HEK293T (cell line): ENCODE measurements at regions not wholly inside any gene's neighbourhood (a gene's known extent, or its start where the extent isn't known, plus 50 kb on each side); places are given as distances from the start of the nearest gene placed in this dataset.

Experiments
- CTBP1 ChIP-seq: fragments of 450-650 bp; IDR thresholded peaks from 2 replicates; pipeline ENCODE4 v1.6.1; 2016; ENCODE audit warnings: borderline replicate concordance
- FOXK2 ChIP-seq: fragments of 450-650 bp; IDR thresholded peaks from 2 replicates; pipeline ENCODE4 v1.6.1; 2016; ENCODE audit warnings: mild to moderate bottlenecking

- TF ChIP-seq CTBP1 = no peak
- TF ChIP-seq FOXK2 = no peak
These were observed 73.8 kb downstream of the MINAR1 start for GRCh38 chr15:79505956-79506355.
